Smooth muscle cell (in vitro differentiated cells): ENCODE measurements at regions not wholly inside any gene's neighbourhood (a gene's known extent, or its start where the extent isn't known, plus 50 kb on each side); places are given as distances from the start of the nearest gene placed in this dataset.
"Not testable (repeated sequence)": the region's sequence is repeated elsewhere in the genome, so short reads cannot be mapped to it uniquely, and the experiment has no call there.

Experiments used
- DNase-seq: peaks from one replicate; lab custom pipeline; 2025; ENCODE audit not compliant: unreplicated experiment; lab: John Stamatoyannopoulos, UW
- H2AFZ ChIP-seq: fragments of 200-600 bp; sonication (generic); 2 replicates; pipeline ENCODE4 v1.6.0; 2016; ENCODE audit warnings: antibody characterized with exemption, low read depth, mild to moderate bottlenecking
- H3F3A ChIP-seq: fragments of 200-600 bp; sonication (generic); 2 replicates; pipeline ENCODE4 v1.6.0; 2017; ENCODE audit warnings: antibody characterized with exemption, low read depth
- H3K27ac ChIP-seq: fragments of 200-600 bp; sonication (generic); 2 replicates; pipeline ENCODE4 v1.5.1; 2016; ENCODE audit warnings: low read depth, mild to moderate bottlenecking
- H3K27me3 ChIP-seq: fragments of 200-600 bp; sonication (generic); 2 replicates; pipeline ENCODE4 v1.6.1; 2016; ENCODE audit warnings: low read depth, mild to moderate bottlenecking
- H3K36me3 ChIP-seq: fragments of 200-600 bp; sonication (generic); 2 replicates; pipeline ENCODE4 v1.5.1; 2016; ENCODE audit warnings: low read depth
- H3K4me1 ChIP-seq: fragments of 200-600 bp; sonication (generic); 2 replicates; pipeline ENCODE4 v1.5.1; 2016; ENCODE audit warnings: low read depth
- H3K4me2 ChIP-seq: fragments of 200-600 bp; sonication (generic); 2 replicates; pipeline ENCODE4 v1.6.0; 2016; ENCODE audit warnings: mild to moderate bottlenecking
- H3K4me3 ChIP-seq: fragments of 200-600 bp; sonication (generic); 2 replicates; pipeline ENCODE4 v1.5.1; 2016; ENCODE audit warnings: mild to moderate bottlenecking
- H3K79me2 ChIP-seq: fragments of 200-600 bp; sonication (generic); 2 replicates; pipeline ENCODE4 v1.6.0; 2016; ENCODE audit warnings: low read depth, mild to moderate bottlenecking
- H3K9ac ChIP-seq: fragments of 200-600 bp; sonication (generic); 2 replicates; pipeline ENCODE4 v1.6.0; 2016; ENCODE audit warnings: low read depth
- H3K9me3 ChIP-seq: fragments of 200-600 bp; sonication (generic); replicated peaks from 2 replicates; pipeline ENCODE4 v1.5.1; 2016; ENCODE audit warnings: low read depth
- H4K20me1 ChIP-seq: fragments of 200-600 bp; sonication (generic); 2 replicates; pipeline ENCODE4 v1.6.0; 2016; ENCODE audit warnings: low read depth
- WGBS: methylation state at CpG from one replicate; pipeline ENCODE4 v1.1.7; 2016; ENCODE audit warnings: low lambda C conversion rate; 5-methylcytosine and 5-hydroxymethylcytosine counted together
- TF ChIP-seq, protein P1 (sequence below): fragments of 200-600 bp; sonication (generic); IDR thresholded peaks from 2 replicates; pipeline ENCODE4 v1.5.1; 2017; ENCODE audit warnings: borderline replicate concordance, mild to moderate bottlenecking, antibody characterized with exemption; ENCODE audit not compliant: insufficient read depth, poor library complexity, severe bottlenecking

DNA sequence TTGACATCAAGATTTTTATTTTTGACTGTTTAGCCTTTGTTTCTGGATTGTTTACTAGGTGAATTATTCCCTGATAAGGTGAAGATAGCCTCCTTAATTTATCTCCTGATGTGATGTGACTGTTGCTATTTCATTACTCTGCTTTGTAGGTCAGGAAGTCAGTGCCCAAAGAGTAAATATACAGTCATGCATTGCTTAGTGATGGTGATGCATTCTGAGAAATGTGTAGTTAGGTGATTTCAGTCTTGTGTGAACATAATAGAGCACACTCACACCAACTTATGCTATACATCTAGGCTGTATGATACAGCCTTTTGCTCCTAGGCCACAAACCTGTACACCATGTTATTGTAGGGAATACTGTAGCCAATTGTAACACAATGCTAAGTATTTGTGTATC, 102.4 kb upstream of the THUMPD2 start:
- H3K4me1 ChIP-seq = no peaks in the 10 kb centered on the region
- no peak overlapping the region for H3K4me3 ChIP-seq
- no peaks in the 10 kb centered on the region for H3K36me3 ChIP-seq
- peak overlapping the region; percentile 27 for H3K27ac ChIP-seq
- TF ChIP-seq, protein P1, sequence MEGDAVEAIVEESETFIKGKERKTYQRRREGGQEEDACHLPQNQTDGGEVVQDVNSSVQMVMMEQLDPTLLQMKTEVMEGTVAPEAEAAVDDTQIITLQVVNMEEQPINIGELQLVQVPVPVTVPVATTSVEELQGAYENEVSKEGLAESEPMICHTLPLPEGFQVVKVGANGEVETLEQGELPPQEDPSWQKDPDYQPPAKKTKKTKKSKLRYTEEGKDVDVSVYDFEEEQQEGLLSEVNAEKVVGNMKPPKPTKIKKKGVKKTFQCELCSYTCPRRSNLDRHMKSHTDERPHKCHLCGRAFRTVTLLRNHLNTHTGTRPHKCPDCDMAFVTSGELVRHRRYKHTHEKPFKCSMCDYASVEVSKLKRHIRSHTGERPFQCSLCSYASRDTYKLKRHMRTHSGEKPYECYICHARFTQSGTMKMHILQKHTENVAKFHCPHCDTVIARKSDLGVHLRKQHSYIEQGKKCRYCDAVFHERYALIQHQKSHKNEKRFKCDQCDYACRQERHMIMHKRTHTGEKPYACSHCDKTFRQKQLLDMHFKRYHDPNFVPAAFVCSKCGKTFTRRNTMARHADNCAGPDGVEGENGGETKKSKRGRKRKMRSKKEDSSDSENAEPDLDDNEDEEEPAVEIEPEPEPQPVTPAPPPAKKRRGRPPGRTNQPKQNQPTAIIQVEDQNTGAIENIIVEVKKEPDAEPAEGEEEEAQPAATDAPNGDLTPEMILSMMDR = no peak
- H3K4me2 ChIP-seq = no peak overlapping the region
- H3F3A ChIP-seq = no peaks in the 10 kb centered on the region
- no peaks in the 10 kb centered on the region for H4K20me1 ChIP-seq
- H2AFZ ChIP-seq = no peak overlapping the region
- no peak overlapping the region for H3K9ac ChIP-seq
- DNase-seq = no peak
- H3K79me2 ChIP-seq = no peaks in the 10 kb centered on the region
- no peaks in the 10 kb centered on the region for H3K9me3 ChIP-seq
- H3K27me3 ChIP-seq = no peaks in the 10 kb centered on the region

- not testable (repeated sequence) for H3K79me2 ChIP-seq, H3K27me3 ChIP-seq, H3K4me3 ChIP-seq, H3F3A ChIP-seq, H3K4me1 ChIP-seq, H3K27ac ChIP-seq, H3K9me3 ChIP-seq, H4K20me1 ChIP-seq, H2AFZ ChIP-seq, H3K9ac ChIP-seq, DNase-seq, H3K4me2 ChIP-seq, H3K36me3 ChIP-seq
- WGBS = 100% methylated on average over 2 of the region's 2 CpGs
Measured at GRCh38 chr2:39879001-39879400, 99.9 kb upstream of the THUMPD2 start.

- Histone ChIP-seq H3K9ac (no peak overlapping the region), H3F3A (peaks cover 4% of the 10 kb centered on the region), H3K27me3 (no peaks in the 10 kb centered on the region), H3K4me2 (no peak overlapping the region), H3K9me3 (no peaks in the 10 kb centered on the region), H3K4me1 (no peaks in the 10 kb centered on the region), H2AFZ (no peak overlapping the region), H3K36me3 (no peaks in the 10 kb centered on the region), H3K79me2 (no peaks in the 10 kb centered on the region), H3K4me3 (no peak overlapping the region), H4K20me1 (no peaks in the 10 kb centered on the region), H3K27ac (no peak overlapping the region)
- TF ChIP-seq, protein P1 = no peak
- DNase-seq = no peak
- WGBS = 71% methylated on average over 1 of the region's 1 CpG
Measured at GRCh38 chr2:39875914-39876267, 96.8 kb upstream of the THUMPD2 start.

GRCh38 chr2:39875182-39875913, 96.3 kb upstream of the THUMPD2 start:
- H3K27me3 ChIP-seq = no peaks in the 10 kb centered on the region
- H3K79me2 ChIP-seq = no peaks in the 10 kb centered on the region
- TF ChIP-seq, protein P1 = no peak
- no peak for DNase-seq
- H3K4me3 ChIP-seq = no peak overlapping the region
- no peaks in the 10 kb centered on the region for H3K9me3 ChIP-seq
- H2AFZ ChIP-seq = no peak overlapping the region
- H3K36me3 ChIP-seq = no peaks in the 10 kb centered on the region
- H3F3A ChIP-seq = peaks cover 9% of the 10 kb centered on the region
- 74% methylated on average over 5 of the region's 5 CpGs for WGBS
- peak overlapping the region; percentile 24 for H3K27ac ChIP-seq
- no peaks in the 10 kb centered on the region for H4K20me1 ChIP-seq
- H3K4me1 ChIP-seq = no peaks in the 10 kb centered on the region
- H3K4me2 ChIP-seq = no peak overlapping the region
- no peak overlapping the region for H3K9ac ChIP-seq
